H9 (cell line): ENCODE measurements at regions not wholly inside any gene's neighbourhood (a gene's known extent, or its start where the extent isn't known, plus 50 kb on each side); places are given as distances from the start of the nearest gene placed in this dataset.

Experiments
- DNase-seq: peaks from one replicate; pipeline ENCODE4 v3.0.0-alpha.2; 2017
- H2AFZ ChIP-seq: one replicate; pipeline ENCODE4 v1.6.1; 2013; ENCODE audit warnings: mild to moderate bottlenecking, low read length, control low read depth, moderate library complexity
- H2AK5ac ChIP-seq: 2 replicates; pipeline ENCODE4 v1.6.1; 2013; ENCODE audit warnings: low read length, control low read depth, mixed read lengths; ENCODE audit not compliant: insufficient read length
- H2BK120ac ChIP-seq: one replicate; pipeline ENCODE4 v1.6.1; 2013; ENCODE audit warnings: low read depth, mild to moderate bottlenecking, low read length, control low read depth, inconsistent platforms; ENCODE audit not compliant: poor library complexity, severe bottlenecking
- H2BK12ac ChIP-seq: 2 replicates; pipeline ENCODE4 v1.6.1; 2013; ENCODE audit warnings: low read length, control low read depth, mixed read lengths, low read depth; ENCODE audit not compliant: insufficient read length
- H2BK15ac ChIP-seq: 2 replicates; pipeline ENCODE4 v1.6.1; 2013; ENCODE audit warnings: low read depth, low read length, control low read depth
- H2BK20ac ChIP-seq: one replicate; pipeline ENCODE4 v1.6.1; 2013; ENCODE audit warnings: low read depth, mild to moderate bottlenecking, low read length, control low read depth, inconsistent platforms; ENCODE audit not compliant: poor library complexity, severe bottlenecking
- H2BK5ac ChIP-seq: 2 replicates; pipeline ENCODE4 v1.6.1; 2013; ENCODE audit warnings: low read length, control low read depth, mixed read lengths; ENCODE audit not compliant: insufficient read length
- H3K14ac ChIP-seq: 2 replicates; pipeline ENCODE4 v1.6.1; 2013; ENCODE audit warnings: low read length, control low read depth; ENCODE audit not compliant: insufficient read depth
- H3K18ac ChIP-seq: 2 replicates; pipeline ENCODE4 v1.6.1; 2013; ENCODE audit warnings: low read depth, mild to moderate bottlenecking, mixed read lengths, low read length, control low read depth; ENCODE audit not compliant: insufficient read length
- H3K23ac ChIP-seq: 2 replicates; pipeline ENCODE4 v1.6.1; 2013; ENCODE audit warnings: low read length, control low read depth, mixed read lengths, low read depth; ENCODE audit not compliant: insufficient read length
- H3K23me2 ChIP-seq: 2 replicates; pipeline ENCODE4 v1.6.1; 2013; ENCODE audit warnings: low read depth, mild to moderate bottlenecking, mixed read lengths, low read length, control low read depth; ENCODE audit not compliant: insufficient read length, poor library complexity, severe bottlenecking
- H3K27ac ChIP-seq: 2 replicates; pipeline ENCODE4 v1.5.1; 2013; ENCODE audit warnings: low read length, control low read depth, mixed read lengths, low read depth; ENCODE audit not compliant: insufficient read length
- H3K27me3 ChIP-seq: 2 replicates; pipeline ENCODE4 v1.6.1; 2013; ENCODE audit warnings: low read length, control low read depth, inconsistent platforms; ENCODE audit not compliant: insufficient read depth
- H3K4ac ChIP-seq: 2 replicates; pipeline ENCODE4 v1.6.1; 2013; ENCODE audit warnings: low read depth, mild to moderate bottlenecking, control low read depth, inconsistent platforms, low read length, moderate library complexity
- H3K4me1 ChIP-seq: 2 replicates; pipeline ENCODE4 v1.6.1; 2013; ENCODE audit warnings: low read length, control low read depth, inconsistent platforms; ENCODE audit not compliant: insufficient read depth
- H3K4me2 ChIP-seq: 2 replicates; pipeline ENCODE4 v1.6.1; 2013; ENCODE audit warnings: low read length, control low read depth, mixed read lengths; ENCODE audit not compliant: insufficient read length, insufficient read depth
- H3K56ac ChIP-seq: 2 replicates; pipeline ENCODE4 v1.6.1; 2013; ENCODE audit warnings: low read depth, mild to moderate bottlenecking, mixed read lengths, low read length, control low read depth; ENCODE audit not compliant: insufficient read length
- H3K79me1 ChIP-seq: 2 replicates; pipeline ENCODE4 v1.6.1; 2013; ENCODE audit warnings: low read depth, mild to moderate bottlenecking, moderate library complexity, low read length, control low read depth, inconsistent platforms; ENCODE audit not compliant: insufficient read depth, poor library complexity, severe bottlenecking
- H3K79me2 ChIP-seq: 2 replicates; pipeline ENCODE4 v1.6.1; 2013; ENCODE audit warnings: low read length, control low read depth, inconsistent platforms; ENCODE audit not compliant: insufficient read depth
- H3K9ac ChIP-seq: 2 replicates; pipeline ENCODE4 v1.6.1; 2013; ENCODE audit warnings: low read length, control low read depth, mixed read lengths; ENCODE audit not compliant: insufficient read length; ENCODE audit errors: extremely low read depth
- H3K9me3 ChIP-seq: one replicate; pipeline ENCODE4 v1.6.1; 2013; ENCODE audit warnings: low read depth, low read length, inconsistent platforms; ENCODE audit not compliant: control insufficient read depth
- H3T11ph ChIP-seq: one replicate; pipeline ENCODE4 v1.6.1; 2013; ENCODE audit warnings: mild to moderate bottlenecking, low read length, control low read depth, inconsistent platforms
- H4K20me1 ChIP-seq: one replicate; pipeline ENCODE4 v1.6.1; 2013; ENCODE audit not compliant: control insufficient read depth, insufficient read length, insufficient read depth
- H4K5ac ChIP-seq: 2 replicates; pipeline ENCODE4 v1.6.1; 2013; ENCODE audit warnings: low read depth, mild to moderate bottlenecking, mixed read lengths, low read length, control low read depth; ENCODE audit not compliant: insufficient read length
- H4K8ac ChIP-seq: replicated peaks from 2 replicates; pipeline ENCODE4 v1.6.1; 2013; ENCODE audit warnings: low read length, control low read depth, mixed read lengths, low read depth; ENCODE audit not compliant: insufficient read length
- H4K91ac ChIP-seq: 2 replicates; pipeline ENCODE4 v1.6.1; 2013; ENCODE audit warnings: low read depth, mild to moderate bottlenecking, moderate library complexity, mixed read lengths, low read length, control low read depth; ENCODE audit not compliant: insufficient read length
- H3K27ac Mint-ChIP-seq, 3 experiments: 2 replicates in 2 of 3; 3 replicates in 1 of 3; pipeline ENCODE4 v1.8.0; 2020 to 2021; ENCODE audit warnings: mixed read lengths in 3 of 3, mild to moderate bottlenecking in 1 of 3, moderate library complexity in 1 of 3
- H3K27me3 Mint-ChIP-seq: 2 replicates; pipeline ENCODE4 v1.8.0; 2021; ENCODE audit warnings: low read depth, mild to moderate bottlenecking, moderate library complexity, mixed read lengths
- H3K36me3 Mint-ChIP-seq, 3 experiments: 2 replicates in 2 of 3; 3 replicates in 1 of 3; pipeline ENCODE4 v1.8.0; 2020 to 2021; ENCODE audit warnings: low read depth in 3 of 3, mixed read lengths in 3 of 3; ENCODE audit not compliant: insufficient read depth in 1 of 3
- H3K4me1 Mint-ChIP-seq, 2 experiments: 2 replicates each; pipeline ENCODE4 v1.8.0; 2020; ENCODE audit warnings: mixed read lengths in 2 of 2
- H3K4me3 Mint-ChIP-seq, 2 experiments: 2 replicates in 1 of 2; 3 replicates in 1 of 2; pipeline ENCODE4 v1.8.0; 2020 to 2021; ENCODE audit warnings: mild to moderate bottlenecking in 2 of 2, mixed read lengths in 2 of 2, moderate library complexity in 1 of 2
- H3K9me3 Mint-ChIP-seq, 2 experiments: 2 replicates in 1 of 2; 3 replicates in 1 of 2; pipeline ENCODE4 v1.8.0; 2020; ENCODE audit warnings: mild to moderate bottlenecking in 2 of 2, mixed read lengths in 2 of 2, moderate library complexity in 1 of 2
- CTCF ChIP-seq: fragments of 200-600 bp; sonication (generic); conservative IDR thresholded peaks from 3 replicates; pipeline ENCODE4 v1.8.0; 2021; ENCODE audit warnings: antibody characterized with exemption, mild to moderate bottlenecking
- WGBS: extraction: QIAGEN DNeasy Blood & Tissue Kit; methylation state at CpG from one replicate; pipeline ENCODE4 v1.1.7; 2013; ENCODE audit warnings: missing lambda C conversion rate, low lambda C conversion rate, mixed read lengths; ENCODE audit not compliant: insufficient read length; ENCODE audit errors: extremely low coverage; 5-methylcytosine and 5-hydroxymethylcytosine counted together

GRCh38 chr2:82819951-82820350 lies 1639.1 kb downstream of the SUCLG1 start:
- no peak overlapping the region for H2BK12ac ChIP-seq
- WGBS, result no CpG with 5 or more reads among the region's 10 CpGs
- H3K36me3 Mint-ChIP-seq, result no peaks in the 10 kb centered on the region

More at GRCh38 chr2:82819951-82820350, 1639.1 kb downstream of the SUCLG1 start:
- Histone ChIP-seq H4K8ac (no peak overlapping the region), H3T11ph (no peak overlapping the region), H2BK5ac (no peak overlapping the region), H3K14ac (no peak overlapping the region), H3K56ac (no peak overlapping the region), H2AFZ (no peak overlapping the region), H3K23me2 (no peaks in the 10 kb centered on the region), H4K20me1 (no peaks in the 10 kb centered on the region), H2BK20ac (no peak overlapping the region), H3K79me1 (no peaks in the 10 kb centered on the region), H3K9me3 (no peaks in the 10 kb centered on the region), H3K4me1 (no peaks in the 10 kb centered on the region), H3K79me2 (no peaks in the 10 kb centered on the region), H3K27ac (no peak overlapping the region), H4K91ac (no peak overlapping the region), H3K23ac (no peak overlapping the region), H2AK5ac (no peak overlapping the region), H3K27me3 (no peaks in the 10 kb centered on the region), H3K18ac (no peak overlapping the region), H3K4me2 (no peak overlapping the region), H3K9ac (no peak overlapping the region), H3K4ac (no peak overlapping the region), H2BK15ac (no peak overlapping the region), H4K5ac (no peak overlapping the region), H2BK120ac (no peak overlapping the region)
- no peak overlapping the region for H3K27ac Mint-ChIP-seq
- H3K4me3 Mint-ChIP-seq, result no peak overlapping the region
- TF ChIP-seq CTCF, result no peak
- H3K9me3 Mint-ChIP-seq, result no peaks in the 10 kb centered on the region
- DNase-seq, result no peak
- H3K4me1 Mint-ChIP-seq, result no peaks in the 10 kb centered on the region
- no peaks in the 10 kb centered on the region for H3K27me3 Mint-ChIP-seq
